Uterus (tissue), 2 donors: ENCODE measurements at regions not wholly inside any gene's neighbourhood (a gene's known extent, or its start where the extent isn't known, plus 50 kb on each side); places are given as distances from the start of the nearest gene placed in this dataset.

ENCODE experiments used
- POLR2A ChIP-seq, 2 donors: fragments of 450-650 bp; IDR thresholded peaks; one replicate each; pipeline ENCODE4 v1.6.1; 2016; ENCODE audit warnings: antibody characterized with exemption in 2 of 2, mild to moderate bottlenecking in 1 of 2, moderate library complexity in 1 of 2
- TF ChIP-seq, protein P1 (sequence below), 4 experiments: fragments of 200-600 bp in 2 of 4; fragments of 450-650 bp in 2 of 4; sonication (generic) in 2 of 4; IDR thresholded peaks; one replicate each; pipeline ENCODE4 v1.5.1; 2016 to 2019; ENCODE audit warnings: antibody characterized with exemption in 4 of 4, mild to moderate bottlenecking in 2 of 4, moderate library complexity in 1 of 4

DNA sequence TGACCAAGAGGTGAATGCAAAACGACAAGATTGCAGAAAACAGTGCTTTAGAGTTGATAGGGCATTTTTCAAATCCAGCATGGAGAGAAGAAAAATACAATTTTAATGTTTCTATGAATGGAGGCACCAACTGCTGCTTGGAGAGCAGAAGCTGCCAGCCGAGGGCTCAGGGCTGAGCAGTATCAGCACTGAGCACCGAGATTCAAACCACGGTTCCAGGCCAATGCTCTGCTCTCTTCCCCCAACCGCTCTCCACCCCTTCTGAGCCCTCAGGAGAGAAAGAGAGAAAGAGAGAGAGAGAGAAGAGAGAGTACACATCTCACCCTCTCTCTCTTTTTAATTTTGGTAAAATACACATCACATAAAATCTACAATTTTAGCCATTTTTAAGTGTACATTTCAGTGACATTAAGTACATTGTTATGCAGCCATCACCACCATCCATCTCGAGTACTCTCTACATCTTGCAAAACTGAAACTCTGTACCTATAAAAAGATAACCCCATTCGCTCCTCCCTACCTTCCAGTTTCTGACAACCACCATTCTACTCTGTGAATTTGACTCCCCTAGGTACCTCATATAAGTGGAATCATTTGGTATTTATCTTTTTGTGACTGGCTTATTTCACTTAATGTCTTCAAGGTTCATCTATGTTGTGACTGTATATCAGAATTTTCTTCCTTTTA is 333.3 kb downstream of the MIAT start:
- TF ChIP-seq, protein P1, sequence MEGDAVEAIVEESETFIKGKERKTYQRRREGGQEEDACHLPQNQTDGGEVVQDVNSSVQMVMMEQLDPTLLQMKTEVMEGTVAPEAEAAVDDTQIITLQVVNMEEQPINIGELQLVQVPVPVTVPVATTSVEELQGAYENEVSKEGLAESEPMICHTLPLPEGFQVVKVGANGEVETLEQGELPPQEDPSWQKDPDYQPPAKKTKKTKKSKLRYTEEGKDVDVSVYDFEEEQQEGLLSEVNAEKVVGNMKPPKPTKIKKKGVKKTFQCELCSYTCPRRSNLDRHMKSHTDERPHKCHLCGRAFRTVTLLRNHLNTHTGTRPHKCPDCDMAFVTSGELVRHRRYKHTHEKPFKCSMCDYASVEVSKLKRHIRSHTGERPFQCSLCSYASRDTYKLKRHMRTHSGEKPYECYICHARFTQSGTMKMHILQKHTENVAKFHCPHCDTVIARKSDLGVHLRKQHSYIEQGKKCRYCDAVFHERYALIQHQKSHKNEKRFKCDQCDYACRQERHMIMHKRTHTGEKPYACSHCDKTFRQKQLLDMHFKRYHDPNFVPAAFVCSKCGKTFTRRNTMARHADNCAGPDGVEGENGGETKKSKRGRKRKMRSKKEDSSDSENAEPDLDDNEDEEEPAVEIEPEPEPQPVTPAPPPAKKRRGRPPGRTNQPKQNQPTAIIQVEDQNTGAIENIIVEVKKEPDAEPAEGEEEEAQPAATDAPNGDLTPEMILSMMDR (IDR thresholded peaks at IDR 0.05): no peak
- TF ChIP-seq POLR2A (IDR thresholded peaks at IDR 0.05): no peak
